GM21576 (cell line): ENCODE measurements at regions not wholly inside any gene's neighbourhood (a gene's known extent, or its start where the extent isn't known, plus 50 kb on each side); places are given as distances from the start of the nearest gene placed in this dataset.

Experiments
- ATAC-seq: cut with Tn5 transposase; IDR thresholded peaks from one replicate; pipeline ENCODE4 v1.9.1; 2021; ENCODE audit warnings: mild to moderate bottlenecking, moderate library complexity; ENCODE audit not compliant: unreplicated experiment

DNA sequence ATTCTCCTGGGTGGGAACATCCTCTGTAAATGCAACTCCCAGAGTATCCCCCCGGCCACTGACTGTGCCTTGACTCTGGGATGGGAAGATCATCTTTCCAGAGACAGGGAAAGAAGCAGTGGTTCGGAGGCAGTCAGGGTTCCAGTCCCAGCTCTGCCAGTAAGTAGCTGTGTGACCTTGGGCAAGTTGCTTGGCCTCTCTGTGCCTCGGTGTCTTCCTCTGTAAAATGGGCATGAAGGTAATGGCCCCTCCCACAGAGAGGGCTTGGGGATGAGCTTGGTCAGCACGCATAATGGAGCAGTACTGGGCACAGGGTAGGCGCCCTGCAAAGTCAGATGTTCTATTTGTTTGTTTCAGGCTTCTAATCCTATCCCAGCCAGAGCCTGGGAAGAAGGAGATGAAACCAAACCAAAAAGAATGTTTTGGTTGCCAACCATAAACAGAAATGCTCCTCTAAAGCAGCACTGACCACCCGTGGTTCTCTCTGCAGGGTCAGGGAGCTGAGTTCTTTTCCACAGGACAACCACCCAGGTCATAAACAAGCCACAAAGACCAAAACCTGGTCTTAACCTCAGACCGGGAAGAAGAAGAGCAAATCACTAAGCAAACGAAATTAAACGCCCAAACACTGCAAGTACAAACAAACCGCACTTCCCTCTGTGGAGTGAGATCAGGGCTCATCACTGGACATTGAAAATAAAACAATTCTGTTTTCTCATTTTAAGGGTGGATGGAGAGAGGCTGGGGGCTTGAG is 381.0 kb upstream of the SULF2 start:
- ATAC-seq, result no peak

DNA sequence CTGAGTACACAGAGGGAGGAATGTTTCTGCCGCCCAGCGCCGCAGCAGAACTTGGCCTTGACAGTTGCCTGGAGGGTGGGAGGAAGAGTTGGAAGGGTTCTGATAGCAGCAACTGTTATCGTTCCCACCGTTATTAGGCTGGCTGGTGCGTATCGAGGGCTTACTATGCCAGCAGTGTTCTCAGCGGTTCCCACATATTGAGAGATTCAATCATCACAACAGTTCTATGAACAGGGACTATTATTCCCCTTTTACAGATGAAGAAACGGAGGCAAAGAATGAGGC is 380.1 kb upstream of the SULF2 start:
- ATAC-seq, result no peak

- no peak for ATAC-seq
These were observed 379.5 kb upstream of the SULF2 start for GRCh38 chr20:48164566-48165400.

- ATAC-seq, result no peak
These were observed 378.8 kb upstream of the SULF2 start for GRCh38 chr20:48164034-48164433.

- no peak for ATAC-seq
These were observed 378.2 kb upstream of the SULF2 start for GRCh38 chr20:48163505-48163904.

DNA sequence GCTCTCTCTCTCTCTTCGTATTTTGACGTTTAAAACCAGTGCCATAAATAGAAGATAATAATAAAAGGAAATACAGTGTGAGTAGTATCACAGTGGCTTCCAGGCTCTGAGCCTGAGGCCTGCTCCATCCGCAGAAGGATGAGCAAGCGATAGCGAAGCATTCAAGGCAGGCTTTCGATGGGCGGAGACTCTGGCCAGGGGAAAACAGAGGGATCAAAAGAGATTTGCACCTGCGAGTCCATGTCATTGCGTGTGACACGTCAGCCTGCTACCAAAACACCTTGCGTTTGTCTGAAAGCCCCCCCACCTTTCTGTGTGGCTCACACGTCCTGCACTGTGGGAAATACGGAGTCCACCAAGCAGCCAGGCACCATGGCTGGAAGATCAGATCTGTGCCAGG is 377.3 kb upstream of the SULF2 start:
- ATAC-seq, result no peak

GRCh38 chr20:48159145-48160008 is 374.1 kb upstream of the SULF2 start:
- ATAC-seq, result no peak

DNA sequence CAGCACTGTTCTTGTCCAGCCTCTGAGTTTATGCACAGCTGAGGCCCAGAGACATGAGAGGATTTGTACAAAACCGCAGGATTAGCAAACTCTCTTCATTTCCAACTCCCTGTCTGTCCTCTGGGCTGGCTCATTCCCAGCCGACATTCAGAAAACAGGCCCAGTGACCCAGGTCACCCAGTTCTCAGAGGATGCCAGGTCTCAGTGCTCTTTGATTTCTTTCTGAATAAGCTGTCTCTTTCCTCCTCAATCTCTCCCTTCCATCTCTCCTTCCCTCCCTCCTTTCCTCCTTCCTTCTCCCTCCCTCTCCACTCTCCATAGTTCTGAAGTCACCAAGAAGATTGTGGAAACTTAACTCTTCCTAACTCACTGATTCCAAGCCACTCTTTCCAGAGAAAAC is 372.7 kb upstream of the SULF2 start:
- ATAC-seq, result no peak

- no peak for ATAC-seq
These were observed 371.8 kb upstream of the SULF2 start for GRCh38 chr20:48156951-48157700.

DNA sequence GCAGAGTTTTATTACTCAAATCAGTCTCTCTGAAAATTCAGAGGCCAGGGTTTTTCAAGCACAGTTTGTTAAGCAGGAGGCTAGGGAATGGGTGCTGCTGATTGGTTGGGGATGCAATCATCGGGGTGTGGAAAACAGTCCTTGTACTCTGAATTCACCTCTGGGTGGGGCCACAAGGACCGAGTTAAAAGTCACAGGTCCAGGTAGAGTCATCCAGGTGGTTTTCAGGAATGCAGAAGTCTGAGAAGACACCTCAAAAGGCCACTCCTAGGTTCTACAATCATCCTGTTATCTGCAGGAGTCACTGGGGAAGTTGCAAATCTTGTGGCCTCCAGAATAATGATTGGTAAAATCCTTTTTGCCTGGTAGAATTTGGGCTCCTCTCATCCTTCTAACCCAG is 371.2 kb upstream of the SULF2 start:
- ATAC-seq, result no peak

DNA sequence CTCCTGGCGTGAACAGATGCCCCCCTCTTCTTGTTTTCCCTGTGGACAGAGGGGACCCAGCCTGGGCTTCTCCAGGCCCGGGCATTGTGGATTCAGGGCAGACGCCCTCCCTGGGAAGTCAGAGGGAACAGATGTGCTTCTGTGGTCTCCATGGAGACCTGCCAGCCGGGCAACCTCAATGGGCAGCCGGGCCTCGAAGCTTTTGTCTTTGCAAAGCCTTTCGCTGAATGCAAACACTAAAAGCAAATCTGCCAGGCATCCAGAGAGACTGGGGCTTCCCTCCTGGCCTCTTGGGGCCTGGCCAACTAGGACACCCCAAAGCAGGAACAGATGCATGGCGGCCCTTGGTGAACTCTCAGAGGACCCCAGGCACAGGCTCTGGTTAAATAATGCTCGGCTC is 370.0 kb upstream of the SULF2 start:
- no peak for ATAC-seq

GRCh38 chr20:48154040-48154765 is 368.9 kb upstream of the SULF2 start:
- no peak for ATAC-seq

DNA sequence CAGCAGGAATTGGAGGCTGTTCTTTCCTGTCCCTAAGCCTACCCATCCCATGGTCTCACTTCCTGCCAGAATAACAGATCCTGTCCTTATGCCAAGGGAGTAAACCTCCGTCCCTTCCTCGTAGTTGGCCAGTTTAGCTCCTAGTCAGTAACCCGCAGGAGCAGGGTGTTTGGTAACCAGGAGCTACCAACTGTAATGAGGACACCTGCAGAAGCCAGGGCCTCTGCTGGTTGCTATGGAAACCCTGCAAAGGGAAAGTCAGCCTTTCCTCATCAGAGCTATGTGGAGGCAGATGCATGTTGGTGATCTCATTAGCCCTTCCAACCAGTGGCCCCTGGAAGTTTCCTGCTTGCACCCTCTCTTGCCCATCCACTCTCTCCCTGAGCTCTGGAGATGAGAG is 368.2 kb upstream of the SULF2 start:
- no peak for ATAC-seq

GRCh38 chr20:48153103-48153502 is 367.8 kb upstream of the SULF2 start:
- ATAC-seq, result no peak

GRCh38 chr20:48150568-48150967 is 365.3 kb upstream of the SULF2 start:
- no peak for ATAC-seq

DNA sequence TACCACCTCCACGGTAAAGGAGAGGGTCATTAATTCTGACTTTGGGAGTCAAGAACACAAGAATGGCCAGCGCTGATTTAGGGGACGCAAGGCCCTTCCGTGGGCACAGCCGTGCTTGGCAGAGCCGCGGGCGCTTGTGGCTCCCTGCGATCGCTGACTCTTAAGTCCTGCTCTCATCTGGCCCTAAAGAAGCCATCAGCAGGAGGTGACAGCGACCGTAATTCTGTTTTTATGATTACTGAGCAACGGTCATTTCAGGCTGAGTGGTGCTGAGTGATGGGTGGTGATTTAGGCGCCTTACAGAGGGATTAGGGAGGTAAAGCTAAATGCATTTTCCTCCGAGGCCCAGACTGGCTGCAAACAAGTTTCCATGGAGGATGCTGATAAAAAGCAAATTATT is 364.6 kb upstream of the SULF2 start:
- no peak for ATAC-seq

DNA sequence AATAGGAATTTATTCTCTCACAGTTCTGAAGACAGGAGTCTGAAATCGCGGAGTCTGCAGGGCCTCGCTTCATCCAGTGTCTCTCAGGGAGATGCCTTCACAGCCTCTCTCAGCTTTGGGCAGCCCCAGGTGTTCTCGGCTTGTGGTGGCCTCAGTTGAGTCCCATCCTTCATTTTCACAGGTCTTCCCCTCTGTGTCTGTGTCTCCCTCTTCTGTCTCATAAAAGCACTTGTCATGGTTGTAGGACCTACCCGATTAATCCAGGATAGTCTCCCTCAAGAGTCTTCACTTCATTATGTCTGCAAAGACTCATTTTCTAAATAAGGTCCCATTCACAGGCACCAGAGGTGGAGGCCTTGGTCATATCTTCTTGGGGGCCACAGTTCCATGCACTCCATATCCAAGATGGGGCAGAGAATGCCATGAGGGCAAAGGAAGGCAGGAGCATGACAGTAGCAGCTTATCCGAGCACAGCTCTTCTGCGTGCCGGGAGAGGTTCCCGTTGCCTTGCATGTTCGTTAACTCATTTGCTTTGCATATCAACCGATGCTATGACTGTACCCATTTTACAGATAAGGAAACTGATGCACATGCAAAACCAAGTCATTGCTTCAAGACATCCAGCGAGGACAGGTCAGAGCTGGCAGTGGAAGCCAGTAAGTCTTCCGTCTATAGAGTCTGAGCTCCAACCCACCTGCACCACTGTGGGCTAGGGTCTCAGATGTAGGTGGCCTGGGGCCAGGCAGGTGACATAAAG is 363.8 kb upstream of the SULF2 start:
- no peak for ATAC-seq

DNA sequence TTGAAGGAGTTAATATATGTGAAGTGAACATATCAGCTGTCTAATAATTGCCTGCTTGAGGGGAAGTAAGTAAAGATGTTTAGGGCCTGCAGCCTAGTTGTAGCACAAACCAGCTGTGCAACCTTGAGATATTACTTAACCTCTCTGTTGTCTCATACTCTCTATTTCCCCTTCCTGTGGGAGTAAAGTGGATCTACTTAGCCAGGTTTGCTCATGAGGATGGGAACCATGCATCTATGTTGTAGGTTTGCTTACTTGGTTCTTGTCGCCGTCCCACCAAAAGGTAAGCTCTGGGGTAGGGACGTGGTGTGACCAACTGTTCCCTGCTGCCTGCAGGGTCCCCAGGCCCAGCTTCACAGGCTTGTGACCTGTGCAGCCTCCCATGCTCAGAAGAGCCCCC is 362.7 kb upstream of the SULF2 start:
- no peak for ATAC-seq

GRCh38 chr20:48147311-48147710 is 362.0 kb upstream of the SULF2 start:
- ATAC-seq, result no peak

DNA sequence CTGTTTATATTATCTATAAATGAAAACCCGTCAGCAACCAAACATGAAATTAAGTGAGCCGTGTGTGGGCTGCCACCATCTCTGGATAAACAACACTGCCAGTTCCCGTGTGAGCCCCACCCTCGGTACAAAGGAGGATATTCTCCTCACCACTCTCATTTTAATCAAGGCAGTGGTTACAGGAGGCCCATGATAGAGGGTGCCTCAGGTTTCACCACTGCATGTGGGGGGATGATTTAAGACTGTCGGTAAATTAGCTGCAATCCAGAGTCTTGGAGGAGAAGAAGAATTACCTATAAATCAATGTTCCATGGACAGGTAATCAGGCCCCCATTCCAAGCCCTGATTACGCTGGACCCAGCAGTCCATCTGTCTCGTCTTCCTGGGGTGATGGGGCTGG is 361.6 kb upstream of the SULF2 start:
- no peak for ATAC-seq
